IMR-90 (cell line): ENCODE measurements at regions not wholly inside any gene's neighbourhood (a gene's known extent, or its start where the extent isn't known, plus 50 kb on each side); places are given as distances from the start of the nearest gene placed in this dataset.

Experiments
- ATAC-seq: fragments of 200-7000 bp; cut with Tn5 transposase; 2 replicates; pipeline ENCODE4 v1.9.1; 2020; ENCODE audit warnings: low read depth, mild to moderate bottlenecking, moderate library complexity
- BruUV-seq: library from RNA; stranded (reverse); fragments of 400-500 nt; replicated peaks from 2 replicates; lab custom pipeline; 2021; lab: Mats Ljungman, UMichigan
- CTCF ChIA-PET: fragments of 300-600 bp; formaldehyde crosslinking; extraction: SDS; loops from one replicate; lab custom pipeline; 2021; ENCODE audit warnings: antibody characterized with exemption; lab: Yijun Ruan, JAX
- POLR2A ChIA-PET: fragments of 300-600 bp; sonication (Branson Sonifier 250); formaldehyde crosslinking; loops from one replicate; lab custom pipeline; 2022; ENCODE audit warnings: antibody characterized with exemption; ENCODE audit not compliant: unreplicated experiment; lab: Charles Lee
- DNase-seq: peaks from one replicate; pipeline ENCODE4 v3.0.0; 2013
- H2AFZ ChIP-seq: replicated peaks from 2 replicates; pipeline ENCODE3; 2013; ENCODE audit warnings: low read length, mild to moderate bottlenecking; ENCODE audit not compliant: poor library complexity
- H2AK5ac ChIP-seq: 2 replicates; pipeline ENCODE4 v1.6.1; 2013; ENCODE audit warnings: low read depth, low read length, inconsistent platforms
- H2AK9ac ChIP-seq: replicated peaks from 2 replicates; pipeline ENCODE3; 2013; ENCODE audit warnings: mild to moderate bottlenecking, low read depth, low read length, moderate library complexity; ENCODE audit not compliant: poor library complexity
- H2BK120ac ChIP-seq: 2 replicates; pipeline ENCODE4 v1.6.1; 2013; ENCODE audit warnings: low read depth, low read length, inconsistent platforms
- H2BK15ac ChIP-seq: 3 replicates; pipeline ENCODE4 v1.6.1; 2013; ENCODE audit warnings: low read depth, low read length, inconsistent platforms
- H2BK20ac ChIP-seq: 2 replicates; pipeline ENCODE4 v1.6.1; 2013; ENCODE audit warnings: low read depth, mild to moderate bottlenecking, inconsistent platforms, low read length, moderate library complexity
- H2BK5ac ChIP-seq: 2 replicates; pipeline ENCODE4 v1.6.1; 2013; ENCODE audit warnings: mild to moderate bottlenecking, low read depth, low read length, inconsistent platforms; ENCODE audit not compliant: poor library complexity, severe bottlenecking
- H3K14ac ChIP-seq: replicated peaks from 2 replicates; pipeline ENCODE4 v1.6.1; 2013; ENCODE audit warnings: low read depth, low read length, inconsistent platforms
- H3K18ac ChIP-seq: 2 replicates; pipeline ENCODE4 v1.6.1; 2013; ENCODE audit warnings: low read depth, low read length, control low read depth
- H3K23ac ChIP-seq: 2 replicates; pipeline ENCODE4 v1.6.1; 2013; ENCODE audit warnings: low read depth, low read length, inconsistent platforms
- H3K27ac ChIP-seq: 2 replicates; pipeline ENCODE4 v1.5.1; 2013; ENCODE audit warnings: mild to moderate bottlenecking, control low read depth, low read length; ENCODE audit not compliant: insufficient read depth
- H3K27me3 ChIP-seq: 2 replicates; pipeline ENCODE4 v1.6.1; 2013; ENCODE audit warnings: low read length; ENCODE audit not compliant: control insufficient read depth, insufficient read depth
- H3K36me3 ChIP-seq: 2 replicates; pipeline ENCODE4 v1.6.1; 2013; ENCODE audit warnings: low read length, mixed read lengths; ENCODE audit not compliant: control insufficient read depth, insufficient read depth
- H3K4ac ChIP-seq: 2 replicates; pipeline ENCODE4 v1.6.1; 2013; ENCODE audit warnings: low read depth, low read length, inconsistent platforms
- H3K4me1 ChIP-seq: 2 replicates; pipeline ENCODE4 v1.6.1; 2013; ENCODE audit warnings: low read length, mixed read lengths; ENCODE audit not compliant: control insufficient read depth, insufficient read depth
- H3K4me2 ChIP-seq: 2 replicates; pipeline ENCODE4 v1.6.1; 2013; ENCODE audit warnings: low read depth, mild to moderate bottlenecking, control low read depth, low read length, moderate library complexity
- H3K4me3 ChIP-seq: 2 replicates; pipeline ENCODE4 v1.5.1; 2013; ENCODE audit warnings: low read depth, mild to moderate bottlenecking, control low read depth, low read length, moderate library complexity; ENCODE audit not compliant: insufficient read depth
- H3K56ac ChIP-seq: 2 replicates; pipeline ENCODE4 v1.6.1; 2013; ENCODE audit warnings: low read length, inconsistent platforms; ENCODE audit not compliant: insufficient read depth; ENCODE audit errors: extremely low read depth
- H3K79me1 ChIP-seq, 2 experiments: 2 replicates each; pipeline ENCODE4 v1.6.1; 2013; ENCODE audit warnings: low read length in 2 of 2, inconsistent platforms in 1 of 2, low read depth in 1 of 2
- H3K9ac ChIP-seq: 2 replicates; pipeline ENCODE4 v1.6.1; 2013; ENCODE audit warnings: low read depth, low read length, control low read depth
- H3K9me1 ChIP-seq: 2 replicates; pipeline ENCODE4 v1.6.1; 2013; ENCODE audit warnings: low read length, inconsistent platforms; ENCODE audit not compliant: insufficient read depth
- H3K9me3 ChIP-seq: 2 replicates; pipeline ENCODE4 v1.6.1; 2013; ENCODE audit warnings: low read length; ENCODE audit not compliant: control insufficient read depth, insufficient read depth
- H4K20me1 ChIP-seq: 2 replicates; pipeline ENCODE4 v1.6.1; 2013; ENCODE audit warnings: low read length, inconsistent platforms; ENCODE audit not compliant: insufficient read depth
- H4K5ac ChIP-seq: 2 replicates; pipeline ENCODE4 v1.6.1; 2013; ENCODE audit warnings: mild to moderate bottlenecking, low read depth, low read length, control low read depth
- H4K8ac ChIP-seq, 2 experiments: 2 replicates each; pipeline ENCODE4 v1.6.1; 2013; ENCODE audit warnings: low read depth in 2 of 2, low read length in 2 of 2, control low read depth in 1 of 2, inconsistent platforms in 1 of 2
- H4K91ac ChIP-seq: 2 replicates; pipeline ENCODE4 v1.6.1; 2013; ENCODE audit warnings: low read depth, low read length, inconsistent platforms; ENCODE audit not compliant: insufficient read depth
- BHLHE40 ChIP-seq: fragments of 150-350 bp; IDR thresholded peaks from 2 replicates; pipeline ENCODE4 v1.6.1; 2016; ENCODE audit warnings: mild to moderate bottlenecking, low read depth, low read length
- CEBPB ChIP-seq: IDR thresholded peaks from 2 replicates; pipeline ENCODE4 v1.6.1; 2012; ENCODE audit warnings: low read depth, low read length, improper control_type of control experiment
- CHD1 ChIP-seq: IDR thresholded peaks from 2 replicates; pipeline ENCODE4 v1.6.1; 2012; ENCODE audit warnings: low read depth, low read length, improper control_type of control experiment
- FOS ChIP-seq: fragments of 150-350 bp; IDR thresholded peaks from 2 replicates; pipeline ENCODE4 v1.6.1; 2016; ENCODE audit warnings: low read depth, low read length
- MAFK ChIP-seq: IDR thresholded peaks from 2 replicates; pipeline ENCODE4 v1.6.1; 2012; ENCODE audit warnings: low read depth, low read length, improper control_type of control experiment
- MAZ ChIP-seq: IDR thresholded peaks from 2 replicates; pipeline ENCODE4 v1.6.1; 2012; ENCODE audit warnings: low read depth, mild to moderate bottlenecking, low read length, improper control_type of control experiment, moderate library complexity, borderline replicate concordance
- NFE2L2 ChIP-seq: fragments of 150-350 bp; IDR thresholded peaks from 2 replicates; pipeline ENCODE4 v1.6.1; 2016; ENCODE audit warnings: low read depth, mild to moderate bottlenecking, low read length
- POLR2A ChIP-seq: IDR thresholded peaks from 2 replicates; pipeline ENCODE4 v1.6.1; 2012; ENCODE audit warnings: mild to moderate bottlenecking, low read depth, low read length
- RCOR1 ChIP-seq: IDR thresholded peaks from 2 replicates; pipeline ENCODE4 v1.6.1; 2012; ENCODE audit warnings: mild to moderate bottlenecking, low read length, improper control_type of control experiment; ENCODE audit not compliant: insufficient replicate concordance
- RFX5 ChIP-seq: IDR thresholded peaks from 2 replicates; pipeline ENCODE4 v1.8.0; 2012; ENCODE audit warnings: low read depth, mild to moderate bottlenecking, low read length, moderate library complexity
- WGBS, 2 experiments: methylation state at CpG; one replicate each; pipeline versions ENCODE4 v1.1.5 to v1.1.7; 2013; ENCODE audit warnings: missing lambda C conversion rate in 2 of 2; ENCODE audit not compliant: insufficient read length in 1 of 2; ENCODE audit errors: extremely low coverage in 2 of 2; 5-methylcytosine and 5-hydroxymethylcytosine counted together
- dilution Hi-C: fragments of 300-500 bp; cut with HindIII; formaldehyde crosslinking; loops from one replicate; pipeline ENCODE4 v1.14.3; 2018; ENCODE audit warnings: low sequenced_read_pairs; ENCODE audit not compliant: unreplicated experiment
- in situ Hi-C: fragments of 300-500 bp; cut with MboI; formaldehyde crosslinking; loops from 3 replicates; pipeline ENCODE4 v1.14.3; 2019; ENCODE audit warnings: low sequenced_read_pairs, inconsistent platforms, mixed read lengths
- intact Hi-C: fragments of 100-400 bp; cut with micrococcal nuclease; formaldehyde crosslinking; loops from 2 replicates; pipeline ENCODE4 v1.10.0; 2022
- TF ChIP-seq, protein P1 (sequence below): fragments of 150-350 bp; IDR thresholded peaks from 2 replicates; pipeline ENCODE4 v1.6.1; 2016; ENCODE audit warnings: low read depth, mild to moderate bottlenecking, low read length, moderate library complexity, borderline replicate concordance
- TF ChIP-seq, protein P2 (sequence below): conservative IDR thresholded peaks from 2 replicates; pipeline ENCODE4 v1.5.1; 2012; ENCODE audit warnings: mild to moderate bottlenecking, low read depth, low read length, improper control_type of control experiment

DNA sequence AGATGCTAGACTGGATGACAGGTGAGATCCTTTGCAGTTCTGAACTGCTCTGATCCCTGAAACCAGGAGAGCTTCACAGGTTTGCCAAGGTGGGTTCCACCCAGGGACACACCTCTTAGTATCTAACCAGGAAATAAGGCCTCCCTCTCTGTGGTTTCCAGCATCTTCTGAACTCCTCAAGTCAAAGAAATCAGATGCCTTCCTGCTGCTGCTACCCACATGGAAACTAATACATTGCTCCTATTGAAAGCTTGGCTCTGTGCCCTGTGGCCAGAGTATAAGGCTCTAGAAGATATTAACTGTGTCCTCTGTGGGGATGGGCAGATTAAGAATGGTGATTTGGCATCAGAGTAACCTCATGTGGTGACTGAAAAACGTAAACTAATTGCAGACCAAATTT lies 75.0 kb upstream of the MRPS6 start:
- Histone ChIP-seq H3K9me1 (no peaks in the 10 kb centered on the region), H3K9me3 (peaks cover 7% of the 10 kb centered on the region), H3K79me1 (no peaks in the 10 kb centered on the region), H3K14ac (no peak overlapping the region), H3K4ac (no peak overlapping the region), H3K18ac (no peak overlapping the region), H3K4me3 (no peak overlapping the region), H4K20me1 (no peaks in the 10 kb centered on the region), H2AK9ac (no peak overlapping the region), H3K9ac (no peak overlapping the region), H3K4me1 (no peaks in the 10 kb centered on the region), H3K27me3 (peaks cover 4% of the 10 kb centered on the region), H4K91ac (no peak overlapping the region), H2BK20ac (no peak overlapping the region), H2AFZ (no peak overlapping the region), H3K23ac (no peak overlapping the region), H4K5ac (no peak overlapping the region), H2BK5ac (no peak overlapping the region), H4K8ac (no peak overlapping the region), H3K27ac (no peak overlapping the region), H2BK120ac (no peak overlapping the region), H3K36me3 (no peaks in the 10 kb centered on the region), H3K4me2 (no peak overlapping the region), H2BK15ac (no peak overlapping the region), H3K56ac (no peak overlapping the region), H2AK5ac (no peak overlapping the region)
- DNase-seq, result no peak
- CTCF ChIA-PET, result no interaction called here
- TF ChIP-seq FOS (no peak), MAZ (no peak), NFE2L2 (no peak), CHD1 (no peak), RCOR1 (no peak), MAFK (no peak), RFX5 (no peak), POLR2A (no peak), BHLHE40 (no peak), CEBPB (no peak)
- TF ChIP-seq, protein P1, sequence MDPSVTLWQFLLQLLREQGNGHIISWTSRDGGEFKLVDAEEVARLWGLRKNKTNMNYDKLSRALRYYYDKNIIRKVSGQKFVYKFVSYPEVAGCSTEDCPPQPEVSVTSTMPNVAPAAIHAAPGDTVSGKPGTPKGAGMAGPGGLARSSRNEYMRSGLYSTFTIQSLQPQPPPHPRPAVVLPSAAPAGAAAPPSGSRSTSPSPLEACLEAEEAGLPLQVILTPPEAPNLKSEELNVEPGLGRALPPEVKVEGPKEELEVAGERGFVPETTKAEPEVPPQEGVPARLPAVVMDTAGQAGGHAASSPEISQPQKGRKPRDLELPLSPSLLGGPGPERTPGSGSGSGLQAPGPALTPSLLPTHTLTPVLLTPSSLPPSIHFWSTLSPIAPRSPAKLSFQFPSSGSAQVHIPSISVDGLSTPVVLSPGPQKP, result no peak
- TF ChIP-seq, protein P2, sequence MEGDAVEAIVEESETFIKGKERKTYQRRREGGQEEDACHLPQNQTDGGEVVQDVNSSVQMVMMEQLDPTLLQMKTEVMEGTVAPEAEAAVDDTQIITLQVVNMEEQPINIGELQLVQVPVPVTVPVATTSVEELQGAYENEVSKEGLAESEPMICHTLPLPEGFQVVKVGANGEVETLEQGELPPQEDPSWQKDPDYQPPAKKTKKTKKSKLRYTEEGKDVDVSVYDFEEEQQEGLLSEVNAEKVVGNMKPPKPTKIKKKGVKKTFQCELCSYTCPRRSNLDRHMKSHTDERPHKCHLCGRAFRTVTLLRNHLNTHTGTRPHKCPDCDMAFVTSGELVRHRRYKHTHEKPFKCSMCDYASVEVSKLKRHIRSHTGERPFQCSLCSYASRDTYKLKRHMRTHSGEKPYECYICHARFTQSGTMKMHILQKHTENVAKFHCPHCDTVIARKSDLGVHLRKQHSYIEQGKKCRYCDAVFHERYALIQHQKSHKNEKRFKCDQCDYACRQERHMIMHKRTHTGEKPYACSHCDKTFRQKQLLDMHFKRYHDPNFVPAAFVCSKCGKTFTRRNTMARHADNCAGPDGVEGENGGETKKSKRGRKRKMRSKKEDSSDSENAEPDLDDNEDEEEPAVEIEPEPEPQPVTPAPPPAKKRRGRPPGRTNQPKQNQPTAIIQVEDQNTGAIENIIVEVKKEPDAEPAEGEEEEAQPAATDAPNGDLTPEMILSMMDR, result no peak
- no peak for ATAC-seq
- POLR2A ChIA-PET, result no interaction called here
- BruUV-seq, result no TSS peak
- intact Hi-C loops (no loop called here), in situ Hi-C loops (no loop called here), dilution Hi-C loops (no loop called here)
- WGBS, 2 experiments, result no CpG with 5 or more reads among the region's 1 CpG
